ENCODE measurements at regions not wholly inside any gene's neighbourhood (a gene's known extent, or its start where the extent isn't known, plus 50 kb on each side); places are given as distances from the start of the nearest gene placed in this dataset.

DNA sequence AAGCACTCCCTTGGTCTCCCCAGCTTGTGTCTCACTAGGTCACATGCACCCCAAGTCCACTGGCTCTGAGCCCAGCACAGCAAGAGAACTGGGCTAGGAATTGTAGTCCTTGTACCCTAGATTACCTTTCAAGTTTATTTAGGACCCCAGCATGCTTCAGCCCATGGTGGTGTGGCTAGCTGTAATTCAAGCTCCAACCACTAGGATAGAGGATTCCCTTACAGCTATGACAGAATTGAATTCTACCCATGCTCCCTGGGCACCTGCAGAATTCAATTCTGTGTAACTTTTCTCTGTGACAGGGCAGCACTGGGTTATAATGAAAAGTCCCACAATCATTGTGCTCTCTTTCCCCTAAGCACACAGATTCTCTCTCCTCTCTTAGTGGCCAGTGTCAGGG is 253.8 kb upstream of the DMD start:
- no peak overlapping the region for H2AFZ ChIP-seq (ENCODE audit: low read length)
- no peaks in the 10 kb centered on the region for H3K36me3 ChIP-seq (ENCODE audit: insufficient read depth, low read length)
- no peaks in the 10 kb centered on the region for H3K4me1 ChIP-seq (ENCODE audit: insufficient read depth, low read length, severe bottlenecking)

DNA sequence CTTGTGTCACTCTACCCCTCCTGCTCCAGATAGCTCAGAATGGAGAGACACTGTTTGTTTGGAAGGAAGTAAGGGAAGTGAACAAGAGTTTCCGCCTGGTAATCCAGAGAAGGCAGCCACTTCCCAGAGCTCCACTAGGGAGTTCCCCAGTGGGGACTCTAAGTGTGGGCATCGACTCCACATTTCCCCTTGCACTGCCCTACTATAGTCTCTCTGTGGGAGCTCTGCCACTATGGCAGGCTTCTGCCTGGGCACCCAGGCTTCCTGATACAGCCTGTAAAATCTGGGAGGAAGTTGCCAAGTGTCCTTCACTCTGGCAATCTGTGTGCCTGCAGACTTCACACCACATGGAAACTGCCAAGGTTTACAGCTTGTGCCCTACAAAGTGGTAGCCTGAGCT is 245.8 kb upstream of the DMD start:
- Histone ChIP-seq H3K4me1 (ENCODE audit: insufficient read depth, low read length, severe bottlenecking) (no peaks in the 10 kb centered on the region), H3K27ac (ENCODE audit: low read depth, low read length, poor library complexity, severe bottlenecking) (no peak overlapping the region), H3K9ac (ENCODE audit: low read length) (no peak overlapping the region), H3K4me3 (ENCODE audit: low read depth, low read length, poor library complexity, severe bottlenecking) (no peak overlapping the region), H3K4me2 (ENCODE audit: low read length) (no peak overlapping the region), H3K9me3 (ENCODE audit: low read length) (no peaks in the 10 kb centered on the region), H3K79me2 (ENCODE audit: insufficient read depth, low read length) (no peaks in the 10 kb centered on the region), H3K27me3 (ENCODE audit: insufficient read depth, low read length) (no peaks in the 10 kb centered on the region), H3K9me2 (ENCODE audit: low read depth, low read length) (no peaks in the 10 kb centered on the region), H3F3A (ENCODE audit: insufficient read depth, low read length) (no peaks in the 10 kb centered on the region), H4K20me1 (ENCODE audit: insufficient read depth, low read length) (no peaks in the 10 kb centered on the region), H3K36me3 (ENCODE audit: insufficient read depth, low read length) (no peaks in the 10 kb centered on the region), H2AFZ (ENCODE audit: low read length) (no peak overlapping the region)
- TF ChIP-seq EZH2 (IDR thresholded peaks at IDR 0.05; ENCODE audit: borderline replicate concordance, low read length) (no peak), CTCF (IDR thresholded peaks at IDR 0.05; ENCODE audit: low read length) (no peak)

More for the DNA sequence above, 253.8 kb upstream of the DMD start:
- TF ChIP-seq EZH2 (IDR thresholded peaks at IDR 0.05; ENCODE audit: borderline replicate concordance, low read length) (no peak), CTCF (IDR thresholded peaks at IDR 0.05; ENCODE audit: low read length) (peak; percentile 9; the same call in 1 of the 2 replicates)
- H3K4me2 ChIP-seq (ENCODE audit: low read length) = no peak overlapping the region
- H3K9ac ChIP-seq (ENCODE audit: low read length) = no peak overlapping the region
- H3K9me3 ChIP-seq (ENCODE audit: low read length) = no peaks in the 10 kb centered on the region
- no peaks in the 10 kb centered on the region for H3K79me2 ChIP-seq (ENCODE audit: insufficient read depth, low read length)
- H3K27ac ChIP-seq (ENCODE audit: low read depth, low read length, poor library complexity, severe bottlenecking) = no peak overlapping the region
- no peaks in the 10 kb centered on the region for H3F3A ChIP-seq (ENCODE audit: insufficient read depth, low read length)
- H3K27me3 ChIP-seq (ENCODE audit: insufficient read depth, low read length) = no peaks in the 10 kb centered on the region
- no peaks in the 10 kb centered on the region for H4K20me1 ChIP-seq (ENCODE audit: insufficient read depth, low read length)
- H3K9me2 ChIP-seq (ENCODE audit: low read depth, low read length) = no peaks in the 10 kb centered on the region
- no peak overlapping the region for H3K4me3 ChIP-seq (ENCODE audit: low read depth, low read length, poor library complexity, severe bottlenecking)

- no peaks in the 10 kb centered on the region for H3K4me1 ChIP-seq (ENCODE audit: insufficient read depth, low read length, severe bottlenecking)
- H3K4me3 ChIP-seq (ENCODE audit: low read depth, low read length, poor library complexity, severe bottlenecking) = no peak overlapping the region
- no peaks in the 10 kb centered on the region for H3F3A ChIP-seq (ENCODE audit: insufficient read depth, low read length)
- H3K79me2 ChIP-seq (ENCODE audit: insufficient read depth, low read length) = no peaks in the 10 kb centered on the region
- no peak overlapping the region for H2AFZ ChIP-seq (ENCODE audit: low read length)
- no peaks in the 10 kb centered on the region for H3K27me3 ChIP-seq (ENCODE audit: insufficient read depth, low read length)
- H3K36me3 ChIP-seq (ENCODE audit: insufficient read depth, low read length) = no peaks in the 10 kb centered on the region
- TF ChIP-seq CTCF (IDR thresholded peaks at IDR 0.05; ENCODE audit: low read length) = no peak
- TF ChIP-seq EZH2 (IDR thresholded peaks at IDR 0.05; ENCODE audit: borderline replicate concordance, low read length) = no peak
- no peak overlapping the region for H3K9ac ChIP-seq (ENCODE audit: low read length)
- no peaks in the 10 kb centered on the region for H3K9me3 ChIP-seq (ENCODE audit: low read length)
- H3K4me2 ChIP-seq (ENCODE audit: low read length) = no peak overlapping the region
- H3K27ac ChIP-seq (ENCODE audit: low read depth, low read length, poor library complexity, severe bottlenecking) = no peak overlapping the region
- H4K20me1 ChIP-seq (ENCODE audit: insufficient read depth, low read length) = no peaks in the 10 kb centered on the region
- no peaks in the 10 kb centered on the region for H3K9me2 ChIP-seq (ENCODE audit: low read depth, low read length)
These were observed 235.9 kb upstream of the DMD start for GRCh38 chrX:33447285-33447684.
